IPS DF 6.9 (cell line): ENCODE measurements at regions not wholly inside any gene's neighbourhood (a gene's known extent, or its start where the extent isn't known, plus 50 kb on each side); places are given as distances from the start of the nearest gene placed in this dataset.

Experiments used
- DNase-seq: peaks from one replicate; pipeline ENCODE4 v3.0.0-alpha.2; 2013; ENCODE audit warnings: low read depth, low spot score
- H3K27ac ChIP-seq: one replicate; pipeline ENCODE4 v1.5.1; 2013; ENCODE audit warnings: low read length, control low read depth
- H3K27me3 ChIP-seq: 2 replicates; pipeline ENCODE4 v1.6.1; 2013; ENCODE audit warnings: mild to moderate bottlenecking, low read length; ENCODE audit not compliant: control insufficient read depth, insufficient read depth
- H3K36me3 ChIP-seq: 2 replicates; pipeline ENCODE4 v1.6.1; 2013; ENCODE audit warnings: low read length; ENCODE audit not compliant: control insufficient read depth, insufficient read depth
- H3K4me1 ChIP-seq: 2 replicates; pipeline ENCODE4 v1.6.1; 2013; ENCODE audit warnings: low read length; ENCODE audit not compliant: control insufficient read depth, insufficient read depth
- H3K4me3 ChIP-seq: 2 replicates; pipeline ENCODE4 v1.5.1; 2013; ENCODE audit warnings: mild to moderate bottlenecking, low read length
- H3K9me3 ChIP-seq: 2 replicates; pipeline ENCODE4 v1.6.1; 2013; ENCODE audit warnings: low read length, inconsistent platforms; ENCODE audit not compliant: control insufficient read depth, insufficient read depth
- WGBS: extraction: QIAGEN DNeasy Blood & Tissue Kit; methylation state at CpG from one replicate; pipeline ENCODE4 v1.1.7; 2013; ENCODE audit warnings: mixed read lengths, missing lambda C conversion rate; ENCODE audit not compliant: insufficient read length, insufficient coverage; 5-methylcytosine and 5-hydroxymethylcytosine counted together

GRCh38 chr12:88643685-88644084, 63.4 kb upstream of the KITLG start:
- H3K36me3 ChIP-seq: no peaks in the 10 kb centered on the region
- WGBS: no CpG with 5 or more reads among the region's 2 CpGs
- DNase-seq: no peak
- H3K4me3 ChIP-seq: no peak overlapping the region
- H3K27me3 ChIP-seq: no peaks in the 10 kb centered on the region
- H3K4me1 ChIP-seq: no peaks in the 10 kb centered on the region
- H3K9me3 ChIP-seq: no peaks in the 10 kb centered on the region
- no peak overlapping the region for H3K27ac ChIP-seq

- Histone ChIP-seq H3K4me3 (no peak overlapping the region), H3K27me3 (no peaks in the 10 kb centered on the region), H3K9me3 (no peaks in the 10 kb centered on the region), H3K27ac (no peak overlapping the region), H3K4me1 (no peaks in the 10 kb centered on the region), H3K36me3 (no peaks in the 10 kb centered on the region)
- no CpG with 5 or more reads among the region's 1 CpG for WGBS
- no peak for DNase-seq
These were observed 62.6 kb upstream of the KITLG start for GRCh38 chr12:88642675-88643431.

- DNase-seq: no peak
- no peak overlapping the region for H3K4me3 ChIP-seq
- no peaks in the 10 kb centered on the region for H3K4me1 ChIP-seq
- no peaks in the 10 kb centered on the region for H3K27me3 ChIP-seq
- no CpG with 5 or more reads among the region's 6 CpGs for WGBS
- no peak overlapping the region for H3K27ac ChIP-seq
- no peaks in the 10 kb centered on the region for H3K36me3 ChIP-seq
- H3K9me3 ChIP-seq: no peaks in the 10 kb centered on the region
These were observed 58.9 kb upstream of the KITLG start for GRCh38 chr12:88638966-88639760.

- Histone ChIP-seq H3K4me3 (no peak overlapping the region), H3K27ac (no peak overlapping the region), H3K27me3 (no peaks in the 10 kb centered on the region), H3K36me3 (no peaks in the 10 kb centered on the region), H3K9me3 (no peaks in the 10 kb centered on the region), H3K4me1 (no peaks in the 10 kb centered on the region)
- DNase-seq: no peak
- no CpG with 5 or more reads among the region's 3 CpGs for WGBS
These were observed 58.1 kb upstream of the KITLG start for GRCh38 chr12:88638388-88638787.

GRCh38 chr12:88634008-88634407, 53.7 kb upstream of the KITLG start:
- H3K4me3 ChIP-seq: no peak overlapping the region
- H3K4me1 ChIP-seq: no peaks in the 10 kb centered on the region
- WGBS: no CpG with 5 or more reads among the region's 1 CpG
- no peaks in the 10 kb centered on the region for H3K9me3 ChIP-seq
- H3K27me3 ChIP-seq: no peaks in the 10 kb centered on the region
- no peaks in the 10 kb centered on the region for H3K36me3 ChIP-seq
- DNase-seq: no peak
- no peak overlapping the region for H3K27ac ChIP-seq

GRCh38 chr12:88633312-88633711, 53.0 kb upstream of the KITLG start:
- H3K4me3 ChIP-seq: no peak overlapping the region
- no peaks in the 10 kb centered on the region for H3K4me1 ChIP-seq
- no peak overlapping the region for H3K27ac ChIP-seq
- H3K9me3 ChIP-seq: no peaks in the 10 kb centered on the region
- no peaks in the 10 kb centered on the region for H3K27me3 ChIP-seq
- H3K36me3 ChIP-seq: no peaks in the 10 kb centered on the region
- DNase-seq: no peak
- no CpG with 5 or more reads among the region's 1 CpG for WGBS

GRCh38 chr12:88630561-88630960, 50.3 kb upstream of the KITLG start:
- Histone ChIP-seq H3K4me1 (no peaks in the 10 kb centered on the region), H3K36me3 (no peaks in the 10 kb centered on the region), H3K9me3 (no peaks in the 10 kb centered on the region), H3K4me3 (no peak overlapping the region), H3K27ac (no peak overlapping the region), H3K27me3 (no peaks in the 10 kb centered on the region)
- DNase-seq: no peak
